OCI-M1 (cell line): ENCODE measurements at regions not wholly inside any gene's neighbourhood (a gene's known extent, or its start where the extent isn't known, plus 50 kb on each side); places are given as distances from the start of the nearest gene placed in this dataset.

Source experiments
- DNase-seq: peaks from one replicate; lab custom pipeline; 2025; lab: John Stamatoyannopoulos, UW

- no peak for DNase-seq
Observed at GRCh38 chr16:86773354-86773715, 195.0 kb downstream of the FOXL1 start.

DNA sequence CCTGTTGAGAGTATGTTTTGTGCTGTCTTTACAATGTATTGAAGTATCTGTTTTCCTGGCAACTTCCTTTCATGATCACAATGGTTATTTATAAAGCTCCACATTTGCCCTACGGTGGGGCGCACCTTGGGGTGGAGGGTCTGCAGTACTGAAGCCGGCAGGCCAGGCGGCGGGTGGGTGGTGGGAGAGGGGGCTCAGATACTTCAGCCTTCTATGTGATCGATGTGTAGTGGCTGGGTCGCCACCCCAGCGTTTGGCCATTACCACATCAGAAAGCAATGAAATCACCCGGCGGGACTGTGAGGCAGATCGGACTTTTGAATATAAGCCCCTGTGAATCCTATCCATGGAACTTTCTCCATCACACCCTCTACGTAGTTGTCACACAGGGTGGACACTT is 196.6 kb downstream of the FOXL1 start:
- no peak for DNase-seq

DNA sequence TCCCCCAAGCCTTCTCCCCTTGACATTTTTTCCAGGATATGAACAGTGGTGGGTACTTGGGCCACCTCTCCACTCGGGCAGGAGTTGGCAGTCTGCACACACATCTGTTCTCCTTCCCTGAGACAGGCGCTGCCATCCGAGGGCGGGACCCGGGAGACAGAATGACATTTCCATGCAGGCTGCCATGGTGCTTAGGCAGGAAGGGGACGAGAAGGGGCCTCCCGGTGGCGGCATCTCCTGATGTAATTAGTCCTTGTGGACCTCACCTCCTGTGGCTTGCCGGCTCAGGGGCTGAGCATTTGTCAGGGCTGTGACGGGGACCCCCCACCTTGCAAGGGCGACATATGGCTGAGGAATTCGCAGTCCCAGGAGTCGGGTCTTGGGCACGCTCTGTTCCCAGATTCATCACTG is 197.2 kb downstream of the FOXL1 start:
- no peak for DNase-seq

DNA sequence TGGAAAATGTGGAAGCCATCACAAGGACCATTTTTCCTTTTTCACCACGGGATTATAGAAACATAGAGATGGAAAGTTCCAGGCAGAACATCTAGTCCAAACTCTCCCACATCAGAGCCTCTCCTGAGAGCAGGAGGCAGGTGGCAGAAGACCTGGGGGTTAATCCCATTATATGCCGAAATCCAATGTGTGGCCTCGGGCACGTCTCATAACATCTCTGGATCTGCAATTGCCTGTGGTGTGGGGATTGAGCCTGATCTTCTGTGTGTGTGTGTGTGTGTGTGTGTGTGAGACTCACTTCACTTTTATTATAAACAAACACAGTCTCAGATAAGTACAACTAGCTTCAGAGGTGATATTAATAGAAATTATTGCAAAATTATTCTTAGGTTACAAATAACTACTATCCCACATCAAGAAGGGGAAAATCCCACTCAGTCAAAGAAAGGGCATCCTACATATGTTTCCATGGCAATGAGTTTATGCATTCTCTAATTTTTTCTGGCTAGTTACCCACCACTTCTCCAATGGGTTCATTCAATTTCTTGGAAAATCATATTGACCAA is 199.1 kb downstream of the FOXL1 start:
- no peak for DNase-seq

DNA sequence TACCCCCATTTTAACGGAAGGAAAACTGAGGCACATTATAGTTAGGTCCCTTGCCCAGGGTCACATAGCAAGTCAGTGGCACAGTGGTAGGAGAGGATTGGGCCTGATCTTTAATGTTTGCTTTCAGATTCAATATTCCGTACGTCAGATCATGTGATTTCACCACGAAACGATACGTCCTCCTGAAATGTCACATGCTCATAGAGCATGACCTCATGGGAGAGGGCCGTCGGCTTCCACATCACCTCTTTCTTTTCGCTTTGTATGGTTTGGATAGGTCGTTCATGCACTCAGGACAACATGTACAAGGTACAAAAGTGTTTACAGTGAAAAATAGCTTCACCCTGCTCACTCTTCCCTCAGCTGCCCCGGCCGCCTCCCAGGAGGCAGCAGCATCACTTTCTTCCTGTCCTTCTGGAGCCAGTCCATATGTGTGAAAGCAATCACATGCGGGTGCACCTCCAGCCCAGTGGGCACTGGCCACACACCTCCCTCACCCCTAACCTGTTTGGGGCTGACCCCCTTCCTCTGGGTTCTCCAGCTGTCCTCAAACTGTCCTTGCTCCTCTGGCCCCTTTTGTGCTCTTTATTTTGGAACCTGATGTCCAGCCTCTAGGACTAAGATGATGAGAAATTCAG is 199.9 kb downstream of the FOXL1 start:
- DNase-seq: no peak

DNA sequence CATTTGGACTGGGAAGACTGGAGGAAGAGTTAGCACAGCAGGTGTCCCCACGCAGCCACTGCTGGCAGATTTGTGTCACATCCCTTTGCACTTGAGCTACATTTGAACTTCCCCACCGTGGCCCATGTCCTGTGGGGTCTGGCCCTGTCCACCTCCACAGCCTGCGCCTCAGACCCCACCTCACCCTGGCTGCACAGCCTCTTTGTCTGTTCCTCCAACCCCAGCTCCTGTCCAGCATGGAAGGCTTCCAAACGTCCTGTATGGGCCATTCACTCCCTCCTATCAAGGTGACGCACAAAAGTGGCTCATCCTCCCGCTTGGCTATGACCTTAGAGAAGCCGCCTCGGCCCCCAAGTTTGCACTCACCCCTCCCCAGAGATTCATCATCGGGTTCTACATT is 200.6 kb downstream of the FOXL1 start:
- DNase-seq: no peak

GRCh38 chr16:86781046-86781445 is 202.7 kb downstream of the FOXL1 start:
- DNase-seq: no peak

DNA sequence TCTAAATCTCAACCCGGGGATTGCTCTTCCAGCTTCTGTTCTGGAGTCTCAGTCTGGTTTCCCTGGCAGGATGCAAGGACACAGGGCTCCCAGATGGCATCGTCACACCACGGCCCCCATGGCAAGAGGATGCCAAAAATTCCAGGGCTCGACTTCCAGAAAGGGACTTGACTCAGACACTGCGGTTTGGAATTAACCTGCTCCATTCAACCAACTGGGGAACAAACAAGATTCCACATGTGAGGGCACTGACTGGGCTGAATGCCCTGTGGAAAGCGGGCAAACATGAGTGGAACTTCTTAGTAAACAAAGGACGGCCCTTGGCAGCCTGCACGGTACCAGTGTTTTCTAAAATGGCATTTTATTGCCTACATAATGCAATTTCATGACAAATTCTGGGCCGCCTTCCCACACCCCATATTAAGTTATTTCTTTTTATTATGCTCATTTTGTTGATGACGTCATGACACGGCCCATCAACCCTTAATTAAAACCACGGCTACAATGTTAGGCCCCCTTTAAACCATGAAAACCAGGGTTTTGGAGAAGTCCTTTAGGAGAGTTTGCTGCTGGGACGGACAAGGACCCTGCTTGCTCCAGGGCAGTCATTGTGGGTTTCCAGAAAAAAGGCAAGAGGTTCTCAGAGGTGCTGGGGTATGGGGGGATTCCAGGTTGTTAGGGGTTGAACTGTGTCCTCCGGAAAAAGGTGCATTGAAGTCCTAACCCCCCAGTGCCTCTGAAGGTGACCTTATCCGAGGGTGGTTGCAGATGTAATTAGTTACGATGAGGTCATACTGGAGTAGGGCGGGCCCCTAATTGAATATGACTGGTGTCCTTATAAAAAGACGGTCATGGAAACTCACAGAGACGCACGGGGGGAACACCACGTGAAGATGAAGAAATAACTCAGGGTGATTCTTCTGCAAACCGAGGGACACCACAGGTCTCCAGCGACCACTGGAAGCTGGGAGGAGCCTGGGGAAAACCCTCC is 205.6 kb downstream of the FOXL1 start:
- no peak for DNase-seq

- no peak for DNase-seq
Observed at GRCh38 chr16:86786338-86786737, 208.0 kb downstream of the FOXL1 start.

DNA sequence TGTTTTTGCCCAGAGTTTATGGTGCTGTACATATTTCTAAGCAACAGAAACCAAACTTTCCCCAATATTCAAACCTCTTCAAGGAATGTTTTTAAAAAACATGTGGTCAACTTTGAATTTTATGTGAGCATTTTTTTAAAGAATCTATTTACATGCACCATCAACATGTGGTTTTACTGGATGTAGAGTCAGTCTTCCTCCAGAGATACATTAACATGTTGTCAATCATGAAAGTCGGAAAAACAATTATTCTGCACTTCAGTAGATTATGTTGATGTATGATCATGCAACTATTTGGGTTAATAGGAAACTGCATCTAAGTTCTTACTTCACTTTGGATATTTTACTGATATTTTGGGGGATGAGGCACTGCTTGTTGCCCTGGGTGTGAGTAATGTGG is 208.6 kb downstream of the FOXL1 start:
- DNase-seq: no peak

DNA sequence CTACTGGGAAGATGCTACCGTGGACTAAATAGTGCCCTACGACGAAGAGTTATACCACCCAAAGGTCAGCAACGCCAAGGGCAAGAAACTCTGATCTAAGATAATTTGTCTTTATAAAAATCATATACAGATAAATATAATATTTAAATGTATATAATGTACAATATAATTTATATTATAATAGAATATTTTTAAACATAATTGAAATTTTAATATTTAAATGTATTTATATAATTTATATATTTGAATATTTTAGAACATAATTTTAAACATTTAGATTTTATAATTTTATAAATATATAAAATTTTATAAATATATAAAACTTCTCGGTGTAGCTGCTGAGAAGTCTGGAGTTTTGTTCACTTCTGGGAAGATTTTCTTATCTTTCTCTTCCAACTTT is 209.2 kb downstream of the FOXL1 start:
- DNase-seq: no peak

DNA sequence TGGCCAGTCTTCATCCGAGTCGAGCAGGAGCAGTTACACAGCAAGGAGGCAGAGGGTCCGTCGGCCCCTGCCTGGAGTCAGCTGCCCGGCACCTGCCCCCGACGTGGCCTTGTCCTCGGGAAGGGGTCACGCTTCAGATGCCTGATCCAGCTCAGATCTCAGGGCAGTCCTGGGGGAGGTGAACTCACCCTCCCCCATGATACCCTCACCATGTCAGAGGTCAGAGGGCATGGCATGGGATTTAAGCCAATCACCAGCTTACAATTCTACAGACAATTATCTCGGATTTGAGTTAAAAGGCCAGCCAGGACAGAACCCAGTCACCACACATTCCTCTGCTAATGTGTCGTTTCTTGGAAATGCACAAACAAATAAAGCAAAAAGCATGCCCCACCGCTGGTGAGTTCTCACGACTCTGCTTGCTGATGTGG is 211.3 kb downstream of the FOXL1 start:
- DNase-seq: no peak

GRCh38 chr16:86791287-86792035 is 213.1 kb downstream of the FOXL1 start:
- no peak for DNase-seq

GRCh38 chr16:86794216-86794864 is 216.0 kb downstream of the FOXL1 start:
- DNase-seq: no peak

DNA sequence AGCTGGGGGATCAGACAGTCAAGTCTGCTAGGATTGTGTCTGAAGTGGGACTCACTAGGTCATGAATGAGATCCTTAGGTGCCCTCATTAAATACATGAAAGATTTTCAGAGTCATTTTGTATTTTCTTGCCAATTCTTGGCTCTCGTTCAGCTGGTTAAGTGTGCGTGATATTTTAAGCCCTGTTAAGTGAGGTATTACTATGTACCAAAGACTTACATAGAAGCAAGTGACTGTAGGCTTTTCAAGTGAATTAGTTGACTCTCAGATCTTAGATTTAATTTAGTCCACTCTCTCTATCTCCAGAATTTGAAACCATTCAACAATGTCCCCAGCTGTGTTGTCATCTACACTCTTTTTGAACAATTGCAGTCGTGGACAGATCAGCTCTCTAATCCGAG is 219.4 kb downstream of the FOXL1 start:
- DNase-seq: no peak

DNA sequence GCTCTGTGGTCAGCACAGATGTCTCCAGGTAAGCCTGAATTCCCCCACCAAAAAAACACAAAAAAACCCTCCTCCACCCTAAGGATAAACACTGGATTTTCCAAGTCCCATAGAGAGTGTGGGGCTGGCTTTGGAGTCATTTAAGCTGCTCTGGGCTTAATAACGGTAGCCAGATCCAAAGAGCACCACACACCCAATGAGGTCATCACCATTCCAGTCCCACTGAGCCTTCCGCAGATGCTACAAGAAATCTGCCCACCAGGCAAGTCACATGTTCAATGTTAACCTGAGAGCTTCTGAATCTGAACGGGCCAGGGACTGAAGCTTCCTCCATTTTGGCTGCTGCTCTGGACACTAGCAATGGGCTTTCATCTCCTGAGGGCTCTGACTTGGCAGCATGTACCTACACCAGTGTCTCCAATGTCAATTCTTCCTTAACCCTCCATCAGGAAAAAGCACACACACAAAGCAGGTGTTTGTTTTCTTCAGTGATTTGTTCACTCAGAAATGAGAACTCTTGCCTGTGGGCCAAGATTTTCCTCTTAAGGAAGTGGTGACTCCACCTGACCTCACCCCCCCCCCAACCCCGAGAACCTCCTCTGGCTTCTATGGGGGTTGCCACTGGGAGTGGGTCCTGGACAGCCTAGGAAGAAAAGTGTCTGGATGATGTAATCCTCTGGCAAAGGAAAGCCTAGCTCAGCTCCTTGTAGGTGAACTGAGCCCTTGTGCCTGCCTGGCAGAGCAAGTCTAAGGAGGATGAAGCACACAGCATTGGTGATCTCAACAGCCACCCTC is 220.1 kb downstream of the FOXL1 start:
- no peak for DNase-seq

DNA sequence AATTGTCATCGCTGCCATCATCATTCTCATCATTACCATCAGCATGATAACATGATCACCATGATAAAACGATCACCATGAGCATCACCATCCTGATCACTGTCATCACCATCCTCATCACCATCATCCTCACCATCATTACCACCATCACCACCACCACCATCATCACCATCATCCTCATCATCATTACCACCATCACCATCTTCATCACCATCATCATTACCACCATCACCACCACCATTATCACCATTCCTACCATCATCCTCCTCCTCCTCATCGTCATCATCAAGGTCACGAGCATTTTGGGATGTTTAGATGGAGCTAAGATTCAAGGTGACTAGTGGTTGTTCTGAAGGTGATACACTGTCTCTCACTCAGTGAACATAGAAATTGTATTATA is 221.0 kb downstream of the FOXL1 start:
- DNase-seq: no peak

- DNase-seq: no peak
Observed at GRCh38 chr16:86800894-86801293, 222.5 kb downstream of the FOXL1 start.

DNA sequence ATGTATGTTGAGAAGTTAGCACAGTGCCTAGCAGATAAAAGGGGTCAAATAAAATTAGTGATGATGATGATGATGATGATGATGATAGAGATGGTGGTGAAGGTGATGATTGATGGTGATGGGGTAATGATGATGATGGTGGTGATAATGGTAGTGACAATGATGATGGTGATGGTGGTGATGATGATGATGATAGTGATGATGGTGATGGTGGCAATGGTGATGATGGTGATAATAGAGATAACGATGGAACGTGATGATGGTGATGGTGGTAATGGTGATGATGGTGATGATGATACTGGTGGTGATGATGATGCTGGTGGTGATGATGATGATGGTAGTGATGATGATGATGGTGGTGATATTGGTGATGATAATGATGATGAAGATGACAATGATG is 223.7 kb downstream of the FOXL1 start:
- no peak for DNase-seq

- no peak for DNase-seq
Observed at GRCh38 chr16:86805188-86805587, 226.8 kb downstream of the FOXL1 start.
